Omental fat pad (tissue), 3 donors: ENCODE measurements at regions not wholly inside any gene's neighbourhood (a gene's known extent, or its start where the extent isn't known, plus 50 kb on each side); places are given as distances from the start of the nearest gene placed in this dataset.

ENCODE experiments used
- ATAC-seq: fragments of 150-250 bp; one replicate; pipeline ENCODE4 v1.9.1; 2016; ENCODE audit warnings: mild to moderate bottlenecking, moderate library complexity; ENCODE audit not compliant: low FRiP score
- DNase-seq: peaks from one replicate; pipeline ENCODE4 v3.0.0-alpha.2; 2019; ENCODE audit warnings: low spot score
- TF ChIP-seq, protein P1 (sequence below), 3 donors: fragments of 450-650 bp; IDR thresholded peaks; one replicate each; pipeline ENCODE4 v1.5.1; 2016 to 2017; ENCODE audit warnings: antibody characterized with exemption in 3 of 3, mild to moderate bottlenecking in 3 of 3, moderate library complexity in 2 of 3

DNA sequence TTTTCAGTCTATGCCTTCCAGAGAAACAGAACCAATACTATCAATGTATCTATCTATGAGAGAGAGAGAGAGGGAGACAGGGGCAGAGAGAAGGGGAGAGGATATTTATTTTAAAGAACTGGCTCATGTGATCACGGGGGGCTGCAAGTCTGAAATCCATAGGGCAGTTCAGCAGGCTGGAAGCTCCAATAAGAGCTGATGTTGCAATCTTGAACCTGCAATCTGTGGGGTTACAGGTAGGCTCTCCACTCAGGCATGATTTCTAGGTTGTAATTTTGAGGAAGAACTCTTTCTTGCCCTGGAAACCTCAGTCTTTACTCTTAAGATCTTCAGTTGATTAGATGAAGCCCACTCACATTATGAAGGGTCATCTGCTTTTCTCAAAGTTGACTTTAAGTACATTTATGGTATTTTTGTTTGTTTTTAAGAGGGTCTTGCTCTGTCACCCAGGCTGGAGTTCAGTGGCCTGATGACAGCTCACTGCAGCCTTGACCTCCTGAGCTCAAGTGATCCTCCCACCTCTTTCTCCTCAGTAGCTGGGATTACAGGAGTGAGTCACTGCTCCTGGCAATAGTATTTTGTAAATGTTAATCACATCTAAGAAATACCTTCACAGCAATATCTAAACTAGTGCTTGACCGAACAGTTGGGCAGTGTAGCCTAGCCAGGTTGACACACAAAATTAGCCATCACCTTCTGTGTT, 376.4 kb downstream of the FGF9 start:
- ATAC-seq, result peak; percentile 64
- TF ChIP-seq, protein P1, sequence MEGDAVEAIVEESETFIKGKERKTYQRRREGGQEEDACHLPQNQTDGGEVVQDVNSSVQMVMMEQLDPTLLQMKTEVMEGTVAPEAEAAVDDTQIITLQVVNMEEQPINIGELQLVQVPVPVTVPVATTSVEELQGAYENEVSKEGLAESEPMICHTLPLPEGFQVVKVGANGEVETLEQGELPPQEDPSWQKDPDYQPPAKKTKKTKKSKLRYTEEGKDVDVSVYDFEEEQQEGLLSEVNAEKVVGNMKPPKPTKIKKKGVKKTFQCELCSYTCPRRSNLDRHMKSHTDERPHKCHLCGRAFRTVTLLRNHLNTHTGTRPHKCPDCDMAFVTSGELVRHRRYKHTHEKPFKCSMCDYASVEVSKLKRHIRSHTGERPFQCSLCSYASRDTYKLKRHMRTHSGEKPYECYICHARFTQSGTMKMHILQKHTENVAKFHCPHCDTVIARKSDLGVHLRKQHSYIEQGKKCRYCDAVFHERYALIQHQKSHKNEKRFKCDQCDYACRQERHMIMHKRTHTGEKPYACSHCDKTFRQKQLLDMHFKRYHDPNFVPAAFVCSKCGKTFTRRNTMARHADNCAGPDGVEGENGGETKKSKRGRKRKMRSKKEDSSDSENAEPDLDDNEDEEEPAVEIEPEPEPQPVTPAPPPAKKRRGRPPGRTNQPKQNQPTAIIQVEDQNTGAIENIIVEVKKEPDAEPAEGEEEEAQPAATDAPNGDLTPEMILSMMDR (IDR thresholded peaks at IDR 0.05), result no peak
- DNase-seq, result no peak

DNA sequence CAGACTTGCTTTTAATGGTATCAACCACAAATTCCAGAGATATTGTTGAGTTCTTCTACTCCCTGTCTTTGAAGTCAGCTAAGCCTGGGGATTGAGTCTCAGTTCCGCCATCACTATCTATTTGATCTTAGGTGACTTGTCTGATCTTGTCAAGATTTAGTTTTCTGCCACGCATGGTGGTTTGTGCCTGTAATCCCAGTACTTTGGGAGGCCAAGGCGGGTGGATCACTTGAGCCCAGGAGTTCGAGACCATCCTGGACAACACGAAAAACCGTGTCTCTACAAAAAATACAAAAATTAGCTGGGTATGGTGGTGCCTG, 376.9 kb downstream of the FGF9 start:
- TF ChIP-seq, protein P1 (IDR thresholded peaks at IDR 0.05), result no peak
- DNase-seq, result no peak
- no peak for ATAC-seq

DNA sequence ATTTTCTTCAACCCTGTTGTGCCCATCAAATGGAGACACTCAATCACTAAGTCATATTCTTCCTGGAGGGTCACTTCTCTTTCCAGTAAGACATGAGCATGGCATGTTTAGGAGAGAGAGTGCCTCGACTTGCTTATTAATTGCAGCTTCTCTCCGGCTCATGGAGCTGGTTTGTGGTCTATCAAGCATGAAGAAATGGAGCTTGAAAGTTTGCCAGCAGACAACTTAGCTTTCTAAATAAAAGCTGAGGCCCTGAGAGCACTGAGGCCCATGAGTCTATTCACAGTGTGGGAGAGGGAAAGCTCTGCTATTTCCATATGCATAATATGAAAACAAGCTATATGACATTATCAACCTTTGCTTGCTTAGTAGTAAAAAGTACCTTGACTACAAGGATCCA, 378.5 kb downstream of the FGF9 start:
- no peak for ATAC-seq
- DNase-seq, result no peak
- TF ChIP-seq, protein P1 (IDR thresholded peaks at IDR 0.05), result no peak

DNA sequence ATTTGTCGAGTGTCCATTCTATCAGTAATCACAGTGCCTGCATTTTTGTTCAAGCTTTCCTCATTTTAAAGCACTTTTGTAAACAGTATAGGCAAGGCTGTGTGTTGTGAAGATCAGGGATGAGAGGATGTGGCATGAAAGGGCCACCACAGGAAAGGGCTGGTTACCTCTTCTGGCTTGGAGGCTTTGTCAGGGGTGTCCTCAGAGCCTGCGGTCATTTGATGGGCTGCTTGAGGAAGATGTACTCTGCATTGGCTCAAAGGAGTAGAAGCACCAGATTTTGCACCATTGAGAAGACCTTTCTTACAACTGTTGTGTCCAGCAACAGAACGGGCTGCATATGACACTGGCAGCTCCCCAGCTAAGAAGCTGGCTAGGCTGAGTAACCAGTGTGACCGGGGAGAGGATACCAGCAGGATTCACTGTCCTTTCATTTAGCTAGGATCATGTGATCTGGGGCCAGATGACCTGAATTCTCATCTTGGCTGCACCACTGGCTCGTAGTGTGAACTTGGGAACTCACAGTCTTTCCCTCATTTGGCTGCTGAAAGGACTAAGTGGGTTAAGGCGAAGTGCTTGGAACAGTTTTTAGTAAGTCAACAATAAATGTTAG, 380.2 kb downstream of the FGF9 start:
- TF ChIP-seq, protein P1 (IDR thresholded peaks at IDR 0.05), result no peak
- DNase-seq (no peak), ATAC-seq (no peak)

GRCh38 chr13:22053053-22053452, 382.2 kb downstream of the FGF9 start:
- DNase-seq (no peak), ATAC-seq (no peak)
- TF ChIP-seq, protein P1 (IDR thresholded peaks at IDR 0.05), result no peak

- TF ChIP-seq, protein P1 (IDR thresholded peaks at IDR 0.05), result no peak
- DNase-seq, result no peak
- peak; percentile 21 for ATAC-seq
Observed at GRCh38 chr13:22055259-22055658, 384.4 kb downstream of the FGF9 start.

DNA sequence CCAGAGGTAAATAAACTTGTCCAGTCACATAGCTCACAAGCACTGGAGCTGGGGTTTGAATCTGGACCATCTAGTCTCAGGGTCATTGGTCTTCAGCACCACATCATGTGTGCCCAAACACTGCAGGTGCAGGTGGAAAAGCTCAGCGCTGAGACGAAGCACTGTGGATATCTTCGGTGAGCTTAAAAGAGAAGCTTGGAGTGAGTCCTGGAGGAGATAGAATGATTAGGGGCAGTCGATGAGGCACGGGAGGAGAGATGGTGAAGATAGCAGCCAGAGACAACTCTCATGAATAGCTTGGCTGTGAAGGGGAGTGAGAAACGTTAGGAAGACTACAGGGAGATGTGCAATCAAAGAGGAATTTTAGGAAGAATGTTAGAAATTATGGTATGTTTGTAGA, 389.3 kb downstream of the FGF9 start:
- TF ChIP-seq, protein P1 (IDR thresholded peaks at IDR 0.05), result no peak
- DNase-seq (no peak), ATAC-seq (no peak)
